Uterus (tissue), 3 donors: ENCODE measurements at regions not wholly inside any gene's neighbourhood (a gene's known extent, or its start where the extent isn't known, plus 50 kb on each side); places are given as distances from the start of the nearest gene placed in this dataset.
"Not testable (repeated sequence)": the region's sequence is repeated elsewhere in the genome, so short reads cannot be mapped to it uniquely, and the experiment has no call there.

ENCODE experiments used
- DNase-seq, 2 donors: peaks; one replicate each; pipeline ENCODE4 v3.0.0-alpha.2; 2019 to 2020
- H3K27ac ChIP-seq, 2 donors: fragments of 200-600 bp; sonication (generic); 1 replicate in 1 of 2; 2 replicates in 1 of 2; pipeline ENCODE4 v1.5.1; 2016 to 2018
- H3K27me3 ChIP-seq, 2 donors: fragments of 200-600 bp; sonication (generic); one replicate each; pipeline ENCODE4 v1.5.1; 2018 to 2019; ENCODE audit warnings: control low read depth in 1 of 2
- H3K36me3 ChIP-seq, 2 donors: fragments of 200-600 bp; sonication (generic); one replicate each; pipeline ENCODE4 v1.5.1; 2019; ENCODE audit warnings: control low read depth in 1 of 2
- H3K4me1 ChIP-seq, 2 donors: fragments of 200-600 bp; sonication (generic); one replicate each; pipeline ENCODE4 v1.5.1; 2018 to 2019; ENCODE audit warnings: control low read depth in 1 of 2
- H3K4me3 ChIP-seq, 2 donors: fragments of 200-600 bp; sonication (generic); 1 replicate in 1 of 2; 2 replicates in 1 of 2; pipeline ENCODE4 v1.5.1; 2018 to 2019; ENCODE audit warnings: mild to moderate bottlenecking in 1 of 2
- H3K9me3 ChIP-seq, 2 donors: fragments of 200-600 bp; sonication (generic); one replicate each; pipeline ENCODE4 v1.5.1; 2019; ENCODE audit warnings: control low read depth in 1 of 2
- POLR2A ChIP-seq, 2 donors: fragments of 450-650 bp; IDR thresholded peaks; one replicate each; pipeline ENCODE4 v1.6.1; 2016; ENCODE audit warnings: antibody characterized with exemption in 2 of 2, mild to moderate bottlenecking in 1 of 2, moderate library complexity in 1 of 2
- intact Hi-C: fragments of 100-400 bp; cut with DNase I; formaldehyde crosslinking; loops from one replicate; pipeline ENCODE4 v1.15.1; 2023; ENCODE audit warnings: low total_unique reads
- TF ChIP-seq, protein P1 (sequence below), 4 experiments: fragments of 200-600 bp in 2 of 4; fragments of 450-650 bp in 2 of 4; sonication (generic) in 2 of 4; IDR thresholded peaks; one replicate each; pipeline ENCODE4 v1.5.1; 2016 to 2019; ENCODE audit warnings: antibody characterized with exemption in 4 of 4, mild to moderate bottlenecking in 2 of 4, moderate library complexity in 1 of 4
- donor health status: DM: yes; HTN: yes; CAD: no.

DNA sequence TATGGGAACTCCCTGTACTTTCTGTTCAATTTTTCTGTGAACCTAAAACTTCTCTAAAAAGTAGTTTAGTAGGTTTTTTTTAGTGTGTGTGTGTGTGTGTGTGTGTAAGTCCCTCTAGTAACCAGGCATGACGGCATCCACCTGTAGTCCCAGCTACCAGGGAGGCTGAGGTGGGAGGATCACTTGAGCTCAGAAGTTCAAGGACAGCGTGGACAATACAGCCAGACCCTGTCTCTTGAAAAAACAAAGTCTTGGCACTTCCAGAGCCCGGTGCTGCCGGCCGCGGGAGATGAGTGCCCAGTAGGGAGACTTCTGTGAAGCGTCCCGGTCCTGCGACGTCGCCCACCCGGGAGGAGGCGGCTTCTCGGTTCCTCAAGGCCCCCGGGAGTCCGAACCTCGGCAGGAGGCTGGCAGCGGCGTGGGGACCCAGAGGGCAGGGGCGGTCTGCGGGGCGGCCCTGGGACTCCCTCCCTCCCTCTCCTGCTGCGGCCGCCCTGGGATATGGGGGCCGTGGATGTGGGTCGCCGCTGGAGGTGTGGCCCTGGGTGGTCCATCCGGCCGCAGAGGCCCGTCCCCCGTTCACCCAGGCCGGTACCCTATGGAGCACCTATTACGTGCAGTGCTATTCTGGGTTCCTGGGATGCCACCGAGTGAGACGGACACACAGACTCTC lies 78.0 kb upstream of the SIRPG start:
- intact Hi-C loops = no loop called here
- Histone ChIP-seq H3K27me3 (no peaks in the 10 kb centered on the region), H3K9me3 (no peaks in the 10 kb centered on the region), H3K27ac (no peak overlapping the region), H3K36me3 (no peaks in the 10 kb centered on the region), H3K4me1 (no peaks in the 10 kb centered on the region), H3K4me3 (no peak overlapping the region)
- DNase-seq = no peak
- TF ChIP-seq, protein P1, sequence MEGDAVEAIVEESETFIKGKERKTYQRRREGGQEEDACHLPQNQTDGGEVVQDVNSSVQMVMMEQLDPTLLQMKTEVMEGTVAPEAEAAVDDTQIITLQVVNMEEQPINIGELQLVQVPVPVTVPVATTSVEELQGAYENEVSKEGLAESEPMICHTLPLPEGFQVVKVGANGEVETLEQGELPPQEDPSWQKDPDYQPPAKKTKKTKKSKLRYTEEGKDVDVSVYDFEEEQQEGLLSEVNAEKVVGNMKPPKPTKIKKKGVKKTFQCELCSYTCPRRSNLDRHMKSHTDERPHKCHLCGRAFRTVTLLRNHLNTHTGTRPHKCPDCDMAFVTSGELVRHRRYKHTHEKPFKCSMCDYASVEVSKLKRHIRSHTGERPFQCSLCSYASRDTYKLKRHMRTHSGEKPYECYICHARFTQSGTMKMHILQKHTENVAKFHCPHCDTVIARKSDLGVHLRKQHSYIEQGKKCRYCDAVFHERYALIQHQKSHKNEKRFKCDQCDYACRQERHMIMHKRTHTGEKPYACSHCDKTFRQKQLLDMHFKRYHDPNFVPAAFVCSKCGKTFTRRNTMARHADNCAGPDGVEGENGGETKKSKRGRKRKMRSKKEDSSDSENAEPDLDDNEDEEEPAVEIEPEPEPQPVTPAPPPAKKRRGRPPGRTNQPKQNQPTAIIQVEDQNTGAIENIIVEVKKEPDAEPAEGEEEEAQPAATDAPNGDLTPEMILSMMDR (IDR thresholded peaks at IDR 0.05) = no peak
- no peak for TF ChIP-seq POLR2A (IDR thresholded peaks at IDR 0.05)

DNA sequence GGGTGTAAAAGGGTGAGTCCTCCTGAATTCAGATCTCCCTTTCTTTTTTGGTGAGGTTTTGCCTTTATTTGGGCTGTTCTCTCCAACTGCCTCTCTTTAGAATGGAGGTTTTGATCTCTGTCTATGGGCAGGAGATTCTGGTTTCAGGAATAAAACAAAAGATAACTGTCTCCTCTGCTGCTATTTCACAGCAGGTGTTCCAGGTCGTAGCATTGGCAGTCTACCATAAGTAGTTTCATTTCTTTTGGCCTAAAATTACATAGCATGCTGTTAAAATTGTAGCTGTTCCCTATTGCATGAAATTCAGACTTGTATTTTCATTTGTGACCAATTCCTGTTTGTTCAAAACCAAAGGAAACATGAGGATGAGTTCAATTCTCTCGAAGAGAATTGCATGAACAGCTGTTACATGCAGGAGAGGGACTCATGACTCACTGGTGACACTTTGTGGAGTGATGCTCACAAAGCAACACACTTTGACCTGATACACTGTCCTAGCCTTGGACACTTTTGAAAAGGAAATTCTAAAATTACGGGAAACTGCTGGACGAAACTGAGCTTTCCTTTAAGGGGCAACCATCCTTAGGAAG lies 76.8 kb upstream of the SIRPG start:
- Histone ChIP-seq H3K27ac (no peak overlapping the region), H3K4me3 (no peak overlapping the region), H3K36me3 (no peaks in the 10 kb centered on the region), H3K27me3 (no peaks in the 10 kb centered on the region), H3K4me1 (no peaks in the 10 kb centered on the region), H3K9me3 (no peaks in the 10 kb centered on the region)
- DNase-seq = no peak
- intact Hi-C loops = no loop called here
- TF ChIP-seq, protein P1 (IDR thresholded peaks at IDR 0.05) = no peak
- no peak for TF ChIP-seq POLR2A (IDR thresholded peaks at IDR 0.05)

DNA sequence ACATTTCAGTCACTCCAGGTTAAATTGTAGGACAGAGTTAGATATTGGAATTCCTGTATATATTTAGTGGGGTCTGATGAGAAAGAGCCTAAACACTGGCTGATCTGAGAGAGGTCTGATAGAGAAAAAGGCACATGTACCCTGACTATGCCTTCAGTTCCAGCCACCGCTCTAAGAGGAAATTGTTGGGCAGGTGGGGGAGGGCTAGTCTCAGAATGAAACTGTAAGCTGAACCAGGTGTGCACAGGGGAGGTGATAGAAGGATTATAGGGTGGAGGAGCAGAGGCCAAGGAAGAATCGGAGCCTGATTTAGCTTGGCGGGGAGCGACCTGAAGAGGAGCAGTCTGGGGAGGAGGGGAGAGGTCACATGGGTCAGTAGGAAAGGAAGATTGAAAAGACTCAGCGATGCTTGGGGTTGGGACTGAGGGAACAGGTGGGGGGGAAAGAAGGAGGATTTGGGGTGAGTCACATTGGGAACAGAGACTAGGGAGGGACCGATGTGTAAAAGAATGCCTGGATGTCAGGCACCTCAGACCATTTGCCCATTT lies 74.3 kb upstream of the SIRPG start:
- H3K4me3 ChIP-seq, H3K27me3 ChIP-seq, intact Hi-C loops, DNase-seq, H3K9me3 ChIP-seq, H3K4me1 ChIP-seq, H3K36me3 ChIP-seq, H3K27ac ChIP-seq: not testable (repeated sequence)

DNA sequence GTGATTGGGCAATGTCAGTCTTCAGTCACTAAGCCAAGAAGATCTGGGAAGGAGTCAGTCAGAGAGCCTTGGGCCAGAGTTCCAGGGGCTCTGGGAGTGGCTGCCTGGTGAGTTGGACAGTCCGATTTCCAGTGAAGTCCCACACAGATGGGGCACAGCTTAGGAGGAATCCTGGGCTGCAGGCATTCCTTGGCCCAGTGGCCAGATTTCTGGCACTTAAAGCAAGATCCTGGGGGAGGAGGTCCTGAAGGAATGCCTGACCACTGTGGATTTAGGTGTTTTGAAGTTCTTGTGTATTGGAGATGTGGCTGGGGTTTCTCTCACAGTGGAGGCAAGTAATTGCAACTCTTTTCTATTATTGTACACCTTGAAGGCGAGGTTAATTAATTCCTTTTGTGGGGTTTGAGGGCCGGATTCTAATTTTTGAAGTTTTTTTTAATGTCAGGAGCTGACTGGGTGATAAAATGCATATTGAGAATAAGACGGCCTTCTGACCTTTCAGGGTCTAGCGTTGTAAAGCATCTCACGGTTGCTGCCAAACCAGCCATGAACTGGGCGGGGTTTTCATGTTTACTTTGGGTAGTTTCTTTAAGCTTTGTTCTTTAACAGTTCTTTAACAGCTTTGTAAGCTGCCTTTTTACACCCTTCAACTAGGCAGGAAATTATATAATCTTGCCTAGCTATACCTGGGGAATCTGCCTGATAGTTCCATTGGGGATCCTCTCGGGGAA lies 73.6 kb upstream of the SIRPG start:
- intact Hi-C loops, H3K36me3 ChIP-seq, H3K27ac ChIP-seq: not testable (repeated sequence)

DNA sequence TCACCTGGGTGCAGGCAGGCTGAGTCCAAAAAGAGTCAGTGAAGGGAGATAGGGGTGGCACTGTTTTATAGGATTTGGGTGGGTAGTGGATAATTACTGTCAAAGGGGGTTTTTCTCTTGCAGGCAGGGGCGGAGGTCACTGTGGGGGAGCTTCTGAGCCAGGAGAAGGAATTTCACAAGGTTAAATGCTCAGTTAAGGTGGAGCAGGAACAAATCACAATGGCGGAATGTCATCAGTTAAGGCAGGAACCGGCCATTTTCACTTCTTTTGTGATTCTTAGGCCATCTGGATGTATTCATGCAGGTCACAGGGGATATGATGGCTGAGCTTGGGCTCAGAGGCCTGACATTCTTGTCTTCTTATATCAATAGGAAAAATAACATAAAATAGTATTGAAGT lies 69.7 kb upstream of the SIRPG start:
- H3K4me1 ChIP-seq, H3K36me3 ChIP-seq, DNase-seq, H3K27ac ChIP-seq, H3K27me3 ChIP-seq, H3K4me3 ChIP-seq, intact Hi-C loops, H3K9me3 ChIP-seq: not testable (repeated sequence)

More for the DNA sequence above, 73.6 kb upstream of the SIRPG start:
- H3K4me3 ChIP-seq, DNase-seq, H3K9me3 ChIP-seq, H3K4me1 ChIP-seq, H3K27me3 ChIP-seq: not testable (repeated sequence)

DNA sequence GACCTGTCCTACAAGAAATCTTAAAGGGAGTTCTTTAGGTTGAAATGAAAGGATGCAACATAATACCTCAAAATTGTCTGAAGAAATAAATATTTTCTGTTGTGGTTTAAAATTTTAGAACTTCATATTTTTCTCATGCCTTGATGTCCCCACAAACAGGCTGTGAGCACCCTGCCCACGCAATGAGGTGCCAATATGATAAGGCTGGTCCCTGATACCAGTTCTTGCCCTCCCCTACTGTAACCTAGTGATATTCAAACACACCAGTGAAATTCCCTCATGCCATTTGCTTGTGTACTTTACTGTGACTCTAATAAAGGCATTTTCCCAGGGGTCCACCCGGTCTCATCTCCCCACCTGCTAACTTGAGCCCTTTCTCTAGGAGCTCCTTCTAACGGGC lies 67.3 kb upstream of the SIRPG start:
- H3K9me3 ChIP-seq = no peaks in the 10 kb centered on the region
- H3K36me3 ChIP-seq = no peaks in the 10 kb centered on the region
- TF ChIP-seq, protein P1 (IDR thresholded peaks at IDR 0.05) = no peak
- TF ChIP-seq POLR2A (IDR thresholded peaks at IDR 0.05) = no peak
- no peak overlapping the region for H3K4me3 ChIP-seq
- H3K27me3 ChIP-seq = peaks cover 0 to 3% of the 10 kb centered on the region in 2 donors
- intact Hi-C loops = no loop called here
- DNase-seq = no peak
- H3K27ac ChIP-seq = no peak overlapping the region
- no peaks in the 10 kb centered on the region for H3K4me1 ChIP-seq
